SU-DHL-6 (cell line): ENCODE measurements at regions not wholly inside any gene's neighbourhood (a gene's known extent, or its start where the extent isn't known, plus 50 kb on each side); places are given as distances from the start of the nearest gene placed in this dataset.

Source experiments
- CTCF ChIP-seq: fragments of 200-600 bp; sonication (generic); IDR thresholded peaks from one replicate; pipeline ENCODE4 v1.5.1; 2017; ENCODE audit warnings: antibody characterized with exemption, mild to moderate bottlenecking, low read length, moderate library complexity; ENCODE audit not compliant: insufficient read depth, poor library complexity, severe bottlenecking
- EZH2phosphoT487 ChIP-seq: fragments of 200-600 bp; sonication (generic), shearing (Covaris generic); conservative IDR thresholded peaks from 2 replicates; pipeline ENCODE4 v1.6.1; 2018; ENCODE audit warnings: mild to moderate bottlenecking, antibody characterized with exemption, low read length, moderate library complexity, mixed read lengths

- no peak for TF ChIP-seq CTCF
- no peak for TF ChIP-seq EZH2phosphoT487
Measured at GRCh38 chr11:106333678-106334077, 256.2 kb downstream of the AASDHPPT start.
